H1 (cell line): ENCODE measurements at regions not wholly inside any gene's neighbourhood (a gene's known extent, or its start where the extent isn't known, plus 50 kb on each side); places are given as distances from the start of the nearest gene placed in this dataset.

ENCODE experiments used
- CTCF ChIA-PET: fragments of 300-600 bp; sonication (Branson Sonifier 250); formaldehyde crosslinking; loops from one replicate; lab custom pipeline; 2021; ENCODE audit not compliant: partially characterized antibody; lab: Charles Lee
- POLR2A ChIA-PET: fragments of 300-600 bp; sonication (Branson Sonifier 250); formaldehyde crosslinking; loops from one replicate; lab custom pipeline; 2021; ENCODE audit warnings: inconsistent platforms; ENCODE audit not compliant: partially characterized antibody; lab: Charles Lee
- DNase-seq, 2 experiments: peaks; one replicate each; pipeline versions ENCODE4 v3.0.0 to v3.0.0-alpha.2; 2010 to 2022; ENCODE audit warnings: low spot score in 2 of 2, low read depth in 1 of 2, mixed read lengths in 1 of 2
- FAIRE-seq: peaks from 2 replicates; lab custom pipeline; 2011; peaks lifted over from hg19 to GRCh38; lab: Jason Lieb, UNC
- H2AFZ ChIP-seq: 2 replicates; pipeline ENCODE4 v1.8.1; 2012; ENCODE audit warnings: low read length, inconsistent platforms
- H2AK5ac ChIP-seq: 2 replicates; pipeline ENCODE4 v1.6.1; 2013; ENCODE audit warnings: low read depth, low read length
- H2BK120ac ChIP-seq: replicated peaks from 2 replicates; pipeline ENCODE3; 2013; ENCODE audit warnings: low read depth, low read length, inconsistent platforms
- H2BK12ac ChIP-seq: 2 replicates; pipeline ENCODE4 v1.6.1; 2013; ENCODE audit warnings: low read depth, low read length
- H2BK15ac ChIP-seq: 2 replicates; pipeline ENCODE4 v1.6.1; 2013; ENCODE audit warnings: low read length
- H2BK20ac ChIP-seq: 2 replicates; pipeline ENCODE4 v1.6.1; 2013; ENCODE audit warnings: low read length
- H2BK5ac ChIP-seq: 2 replicates; pipeline ENCODE4 v1.6.1; 2013; ENCODE audit warnings: low read depth, low read length
- H3K14ac ChIP-seq: 2 replicates; pipeline ENCODE4 v1.6.1; 2013; ENCODE audit warnings: inconsistent platforms; ENCODE audit not compliant: insufficient read length
- H3K18ac ChIP-seq: 2 replicates; pipeline ENCODE4 v1.6.1; 2013; ENCODE audit warnings: low read length; ENCODE audit errors: extremely low read depth
- H3K23ac ChIP-seq: 2 replicates; pipeline ENCODE4 v1.6.1; 2013; ENCODE audit warnings: inconsistent platforms; ENCODE audit not compliant: insufficient read length
- H3K23me2 ChIP-seq: 2 replicates; pipeline ENCODE4 v1.6.1; 2013; ENCODE audit warnings: low read depth, low read length
- H3K27ac ChIP-seq: 2 replicates; pipeline ENCODE4 v1.6.1; 2011; ENCODE audit warnings: low read depth, low read length, inconsistent platforms
- H3K27me3 ChIP-seq, 4 experiments: replicated peaks in 1 of 4; 1 replicate in 1 of 4; 2 replicates in 3 of 4; pipeline versions ENCODE4 v1.6.1 to v1.8.1; 2011 to 2013; ENCODE audit warnings: low read length in 3 of 4, mild to moderate bottlenecking in 3 of 4, inconsistent platforms in 2 of 4, mixed read lengths in 2 of 4, moderate library complexity in 1 of 4; ENCODE audit not compliant: control insufficient read depth in 3 of 4, insufficient read depth in 3 of 4; ENCODE audit errors: extremely low read depth in 1 of 4
- H3K36me3 ChIP-seq, 4 experiments: 2 replicates each; pipeline versions ENCODE4 v1.6.1 to v1.8.1; 2011 to 2013; ENCODE audit warnings: mild to moderate bottlenecking in 4 of 4, low read length in 3 of 4, moderate library complexity in 2 of 4, control low read depth in 1 of 4, inconsistent platforms in 1 of 4; ENCODE audit not compliant: insufficient read depth in 4 of 4, control insufficient read depth in 2 of 4
- H3K4ac ChIP-seq: replicated peaks from 2 replicates; pipeline ENCODE3; 2013; ENCODE audit warnings: low read length, low read depth, mixed read lengths, inconsistent platforms; ENCODE audit not compliant: insufficient read length
- H3K4me1 ChIP-seq, 4 experiments: replicated peaks in 1 of 4; 1 replicate in 1 of 4; 2 replicates in 3 of 4; pipeline versions ENCODE4 v1.6.1 to v1.8.1; 2011 to 2013; ENCODE audit warnings: low read length in 3 of 4, inconsistent platforms in 2 of 4, mixed read lengths in 1 of 4; ENCODE audit not compliant: insufficient read depth in 4 of 4, control insufficient read depth in 3 of 4
- H3K4me2 ChIP-seq, 2 experiments: 2 replicates each; pipeline versions ENCODE4 v1.6.1 to v1.8.1; 2011 to 2013; ENCODE audit warnings: low read depth in 2 of 2, low read length in 2 of 2, control low read depth in 1 of 2, inconsistent platforms in 1 of 2, mild to moderate bottlenecking in 1 of 2; ENCODE audit not compliant: insufficient read depth in 1 of 2
- H3K4me3 ChIP-seq, 4 experiments: fragments of 200-600, 300-600 bp in 1 of 4; sonication (generic), shearing (Covaris generic), sonication (Bioruptor Twin) in 1 of 4; 2 replicates each; pipeline versions ENCODE4 v1.5.1 to v1.8.1; 2011 to 2016; ENCODE audit warnings: low read length in 4 of 4, low read depth in 3 of 4, control low read depth in 2 of 4, inconsistent platforms in 2 of 4, mild to moderate bottlenecking in 2 of 4, mixed read lengths in 1 of 4, moderate library complexity in 1 of 4; ENCODE audit not compliant: insufficient read depth in 2 of 4; ENCODE audit errors: extremely low read depth in 1 of 4
- H3K56ac ChIP-seq: replicated peaks from 2 replicates; pipeline ENCODE3; 2013; ENCODE audit warnings: low read depth, mild to moderate bottlenecking, mixed read lengths, low read length, inconsistent platforms; ENCODE audit not compliant: insufficient read length
- H3K79me1 ChIP-seq: 2 replicates; pipeline ENCODE4 v1.6.1; 2013; ENCODE audit warnings: low read depth, low read length, control low read depth
- H3K79me2 ChIP-seq, 2 experiments: 2 replicates each; pipeline versions ENCODE4 v1.6.1 to v1.8.1; 2012 to 2013; ENCODE audit warnings: low read length in 2 of 2, mild to moderate bottlenecking in 2 of 2, inconsistent platforms in 1 of 2; ENCODE audit not compliant: insufficient read depth in 2 of 2, control insufficient read depth in 1 of 2
- H3K9ac ChIP-seq, 4 experiments: replicated peaks in 1 of 4; 1 replicate in 1 of 4; 2 replicates in 3 of 4; pipeline versions ENCODE4 v1.6.1 to v1.8.1; 2011 to 2013; ENCODE audit warnings: low read depth in 3 of 4, low read length in 3 of 4, control low read depth in 2 of 4, mild to moderate bottlenecking in 2 of 4, moderate library complexity in 2 of 4, inconsistent platforms in 1 of 4; ENCODE audit errors: extremely low read depth in 1 of 4
- H3K9me3 ChIP-seq, 2 experiments: 2 replicates each; pipeline versions ENCODE4 v1.6.1 to v1.8.1; 2012 to 2013; ENCODE audit warnings: mild to moderate bottlenecking in 2 of 2, moderate library complexity in 2 of 2, control low read depth in 1 of 2, inconsistent platforms in 1 of 2, low read depth in 1 of 2, low read length in 1 of 2, mixed read lengths in 1 of 2; ENCODE audit not compliant: insufficient read depth in 2 of 2
- H4K20me1 ChIP-seq, 2 experiments: replicated peaks in 1 of 2; 2 replicates each; pipeline versions ENCODE3 to v1.8.1; 2011 to 2013; ENCODE audit warnings: inconsistent platforms in 2 of 2, low read length in 2 of 2, mild to moderate bottlenecking in 1 of 2; ENCODE audit not compliant: insufficient read depth in 2 of 2, control insufficient read depth in 1 of 2
- H4K5ac ChIP-seq: 2 replicates; pipeline ENCODE4 v1.6.1; 2013; ENCODE audit warnings: low read length, low read depth, mixed read lengths, inconsistent platforms; ENCODE audit not compliant: insufficient read length
- H4K8ac ChIP-seq: 2 replicates; pipeline ENCODE4 v1.8.0; 2013; ENCODE audit warnings: mild to moderate bottlenecking, moderate library complexity, low read length, inconsistent platforms; ENCODE audit not compliant: insufficient read depth; ENCODE audit errors: extremely low read depth
- H4K91ac ChIP-seq: replicated peaks from 2 replicates; pipeline ENCODE3; 2013; ENCODE audit warnings: low read length, mixed read lengths, inconsistent platforms; ENCODE audit not compliant: insufficient read length
- TEAD4 ChIP-seq: IDR thresholded peaks from 2 replicates; pipeline ENCODE4 v1.6.1; 2012; ENCODE audit warnings: low read depth, low read length, inconsistent platforms, mixed read lengths
- WGBS, 2 experiments: shearing (Covaris generic) in 1 of 2; methylation state at CpG; one replicate each; pipeline versions ENCODE4 v1.1.6 to v1.1.7; 2013 to 2015; ENCODE audit warnings: low lambda C conversion rate in 2 of 2, mixed read lengths in 2 of 2, inconsistent platforms in 1 of 2, low coverage in 1 of 2, missing lambda C conversion rate in 1 of 2; ENCODE audit not compliant: insufficient replicate concordance in 2 of 2, insufficient coverage in 1 of 2, insufficient read length in 1 of 2; ENCODE audit errors: extremely low coverage in 1 of 2, missing lambda C conversion rate in 1 of 2; 5-methylcytosine and 5-hydroxymethylcytosine counted together
- TF ChIP-seq, protein P1 (sequence below), 3 experiments: IDR thresholded peaks; 1 replicate in 2 of 3; 2 replicates in 1 of 3; pipeline versions ENCODE4 v1.5.1 to v1.6.1; 2011; ENCODE audit warnings: low read length in 3 of 3, mild to moderate bottlenecking in 3 of 3, inconsistent platforms in 2 of 3, low read depth in 1 of 3, moderate library complexity in 1 of 3; ENCODE audit not compliant: insufficient read depth in 1 of 3; ENCODE audit errors: control extremely low read depth in 1 of 3

DNA sequence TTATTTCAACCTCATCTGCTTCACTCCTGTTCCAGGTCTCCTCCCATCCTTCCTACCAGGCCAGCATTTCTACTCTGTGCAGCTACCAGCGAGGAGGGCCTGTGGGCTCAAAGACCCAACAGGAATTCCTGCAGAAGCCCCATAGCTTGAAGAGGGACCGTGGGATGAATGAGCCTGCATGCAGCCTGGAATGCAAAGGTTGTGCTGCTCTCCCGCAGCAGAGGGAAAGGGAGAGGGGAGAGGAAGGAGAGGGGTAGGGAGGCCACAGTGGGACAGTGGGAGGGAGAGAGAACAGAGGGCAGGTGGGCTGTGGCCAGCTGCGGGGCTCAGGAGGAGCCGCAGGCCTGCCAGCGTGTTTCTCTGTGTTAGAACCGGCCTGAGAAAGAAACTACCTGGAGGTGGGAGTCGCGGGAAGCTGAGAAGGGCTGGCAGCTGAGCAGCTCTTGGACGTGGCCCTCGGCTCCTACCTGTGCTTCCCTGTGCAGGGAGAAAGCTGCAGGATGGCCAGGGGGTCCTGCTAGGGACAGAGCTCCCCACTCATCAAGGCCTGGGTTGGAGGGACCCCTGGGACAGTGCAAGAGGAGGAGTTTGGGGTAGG is 66.1 kb upstream of the MLN start:
- Histone ChIP-seq H2BK20ac (peak overlapping the region; percentile 64; the same call in 1 of the 2 replicates), H3K23me2 (no peaks in the 10 kb centered on the region; the same call in 1 of the 2 replicates), H2BK5ac (0 out of 2 replicates have a peak overlapping the region, but pooled peaks have one; percentile 67), H3K4me3 (no peak overlapping the region), H3K4ac (no peak overlapping the region), H4K20me1 (no peaks in the 10 kb centered on the region), H3K36me3 (no peaks in the 10 kb centered on the region), H3K9me3 (no peaks in the 10 kb centered on the region), H3K14ac (no peak overlapping the region), H2BK15ac (0 out of 2 replicates have a peak overlapping the region, but pooled peaks have one; percentile 74), H3K27ac (no peak overlapping the region), H2AK5ac (no peak overlapping the region), H2BK12ac (peak overlapping the region; percentile 52; the same call in 1 of the 2 replicates), H3K56ac (no peak overlapping the region), H3K79me2 (no peaks in the 10 kb centered on the region), H3K23ac (no peak overlapping the region), H3K18ac (no peak overlapping the region; the same call in 1 of the 2 replicates), H3K9ac (no peak overlapping the region; a peak in 1 of 7 replicates), H2BK120ac (no peak overlapping the region), H3K4me1 (peaks cover 0 to 15% (median 10%) of the 10 kb centered on the region in 4 experiments; a peak in 5 of 7 replicates), H4K5ac (no peak overlapping the region), H2AFZ (no peak overlapping the region), H3K4me2 (peak overlapping the region in 1 of 2 experiments; percentile 2; a peak in 1 of 4 replicates), H3K27me3 (0 out of 7 replicates have a peak, but pooled peaks cover 0 to 1% (median 0%) of the 10 kb centered on the region in 4 experiments), H3K79me1 (no peaks in the 10 kb centered on the region), H4K91ac (no peak overlapping the region), H4K8ac (no peak overlapping the region)
- FAIRE-seq, result no peak
- peak in 1 of 2 experiments; percentile 56 for DNase-seq
- TF ChIP-seq TEAD4, result peak; percentile 89
- TF ChIP-seq, protein P1, sequence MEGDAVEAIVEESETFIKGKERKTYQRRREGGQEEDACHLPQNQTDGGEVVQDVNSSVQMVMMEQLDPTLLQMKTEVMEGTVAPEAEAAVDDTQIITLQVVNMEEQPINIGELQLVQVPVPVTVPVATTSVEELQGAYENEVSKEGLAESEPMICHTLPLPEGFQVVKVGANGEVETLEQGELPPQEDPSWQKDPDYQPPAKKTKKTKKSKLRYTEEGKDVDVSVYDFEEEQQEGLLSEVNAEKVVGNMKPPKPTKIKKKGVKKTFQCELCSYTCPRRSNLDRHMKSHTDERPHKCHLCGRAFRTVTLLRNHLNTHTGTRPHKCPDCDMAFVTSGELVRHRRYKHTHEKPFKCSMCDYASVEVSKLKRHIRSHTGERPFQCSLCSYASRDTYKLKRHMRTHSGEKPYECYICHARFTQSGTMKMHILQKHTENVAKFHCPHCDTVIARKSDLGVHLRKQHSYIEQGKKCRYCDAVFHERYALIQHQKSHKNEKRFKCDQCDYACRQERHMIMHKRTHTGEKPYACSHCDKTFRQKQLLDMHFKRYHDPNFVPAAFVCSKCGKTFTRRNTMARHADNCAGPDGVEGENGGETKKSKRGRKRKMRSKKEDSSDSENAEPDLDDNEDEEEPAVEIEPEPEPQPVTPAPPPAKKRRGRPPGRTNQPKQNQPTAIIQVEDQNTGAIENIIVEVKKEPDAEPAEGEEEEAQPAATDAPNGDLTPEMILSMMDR (IDR thresholded peaks at IDR 0.05; ENCODE audit: control extremely low read depth in 1 of 3, insufficient read depth in 1 of 3, low read depth in 1 of 3, low read length in 3 of 3), result no peak
- 55% methylated on average over 11 of the region's 11 CpGs; no CpG with 5 or more reads in 1 of the 2 experiments for WGBS, 2 experiments
- POLR2A ChIA-PET, result no interaction called here
- CTCF ChIA-PET, result interaction anchor here (0.9 to 2.3 kb wide), 11 partner anchors 14 to 470 kb away, joined by 3 to 10 read pairs (median 5); no protein-coding TSS in a partner anchor
